ENCODE measurements at regions not wholly inside any gene's neighbourhood (a gene's known extent, or its start where the extent isn't known, plus 50 kb on each side); places are given as distances from the start of the nearest gene placed in this dataset.

GRCh38 chr20:58103517-58103904, 124.9 kb downstream of the ANKRD60 start:
- TF ChIP-seq CTCF (conservative IDR thresholded peaks at IDR 0.05; ENCODE audit: low read depth, low read length) (no peak), EZH2 (IDR thresholded peaks at IDR 0.05; ENCODE audit: borderline replicate concordance, low read depth, low read length, poor library complexity, severe bottlenecking) (no peak)
